ENCODE measurements at regions not wholly inside any gene's neighbourhood (a gene's known extent, or its start where the extent isn't known, plus 50 kb on each side); places are given as distances from the start of the nearest gene placed in this dataset.

GRCh38 chr7:91515961-91516360 lies 251.7 kb downstream of the FZD1 start:
- TF ChIP-seq, protein P1, sequence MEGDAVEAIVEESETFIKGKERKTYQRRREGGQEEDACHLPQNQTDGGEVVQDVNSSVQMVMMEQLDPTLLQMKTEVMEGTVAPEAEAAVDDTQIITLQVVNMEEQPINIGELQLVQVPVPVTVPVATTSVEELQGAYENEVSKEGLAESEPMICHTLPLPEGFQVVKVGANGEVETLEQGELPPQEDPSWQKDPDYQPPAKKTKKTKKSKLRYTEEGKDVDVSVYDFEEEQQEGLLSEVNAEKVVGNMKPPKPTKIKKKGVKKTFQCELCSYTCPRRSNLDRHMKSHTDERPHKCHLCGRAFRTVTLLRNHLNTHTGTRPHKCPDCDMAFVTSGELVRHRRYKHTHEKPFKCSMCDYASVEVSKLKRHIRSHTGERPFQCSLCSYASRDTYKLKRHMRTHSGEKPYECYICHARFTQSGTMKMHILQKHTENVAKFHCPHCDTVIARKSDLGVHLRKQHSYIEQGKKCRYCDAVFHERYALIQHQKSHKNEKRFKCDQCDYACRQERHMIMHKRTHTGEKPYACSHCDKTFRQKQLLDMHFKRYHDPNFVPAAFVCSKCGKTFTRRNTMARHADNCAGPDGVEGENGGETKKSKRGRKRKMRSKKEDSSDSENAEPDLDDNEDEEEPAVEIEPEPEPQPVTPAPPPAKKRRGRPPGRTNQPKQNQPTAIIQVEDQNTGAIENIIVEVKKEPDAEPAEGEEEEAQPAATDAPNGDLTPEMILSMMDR (IDR thresholded peaks at IDR 0.05; ENCODE audit: low read depth, low read length, poor library complexity, severe bottlenecking): no peak
- TF ChIP-seq EZH2phosphoT487 (IDR thresholded peaks at IDR 0.05; ENCODE audit: borderline replicate concordance, low read length): no peak

Measured in DOHH2 (cell line).